HG02884 (cell line): ENCODE measurements at regions not wholly inside any gene's neighbourhood (a gene's known extent, or its start where the extent isn't known, plus 50 kb on each side); places are given as distances from the start of the nearest gene placed in this dataset.

Source experiments
- ATAC-seq: cut with Tn5 transposase; IDR thresholded peaks from one replicate; pipeline ENCODE4 v1.9.1; 2021; ENCODE audit warnings: mild to moderate bottlenecking, moderate library complexity; ENCODE audit not compliant: unreplicated experiment

DNA sequence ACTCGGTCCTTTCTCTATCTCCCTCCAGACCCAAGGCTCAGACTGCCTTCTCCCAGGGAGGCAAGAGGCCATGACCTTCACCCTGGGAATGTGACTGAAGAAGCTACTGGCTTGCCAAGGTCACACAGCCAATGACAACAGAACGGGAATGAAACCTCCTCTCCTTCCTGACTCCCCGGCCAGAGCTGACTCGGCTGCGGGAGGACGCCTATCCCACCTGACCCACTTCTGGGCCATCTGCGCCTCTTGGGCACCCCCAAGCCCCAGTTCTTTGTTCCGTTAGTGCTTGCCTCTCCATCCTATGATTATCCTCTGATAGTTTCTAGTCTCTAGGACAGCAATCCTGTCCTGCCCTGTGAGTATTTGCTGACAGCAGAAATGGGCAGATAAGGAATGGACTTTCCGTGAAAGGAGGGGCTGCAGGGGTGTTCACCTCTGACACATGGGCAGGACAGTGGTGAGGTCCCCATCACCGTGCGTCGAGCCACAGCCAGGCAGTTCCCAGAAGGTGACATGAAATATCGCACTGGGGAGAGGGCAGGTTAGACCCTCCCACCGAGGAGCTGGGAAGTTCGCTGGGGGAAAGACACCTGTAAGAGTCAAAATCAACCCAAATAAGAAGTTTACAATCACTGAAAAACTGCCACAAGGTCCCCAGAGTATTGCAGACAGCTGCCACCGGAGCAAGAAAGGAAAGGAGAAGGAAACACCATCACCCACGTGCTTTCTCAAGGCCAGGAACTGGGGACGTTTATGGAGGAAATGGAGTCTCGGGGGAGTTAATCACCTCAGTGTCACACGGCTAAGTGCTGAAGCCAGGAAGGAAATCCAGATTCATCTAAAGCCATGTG lies 63.0 kb downstream of the INSIG1 start:
- no peak for ATAC-seq

DNA sequence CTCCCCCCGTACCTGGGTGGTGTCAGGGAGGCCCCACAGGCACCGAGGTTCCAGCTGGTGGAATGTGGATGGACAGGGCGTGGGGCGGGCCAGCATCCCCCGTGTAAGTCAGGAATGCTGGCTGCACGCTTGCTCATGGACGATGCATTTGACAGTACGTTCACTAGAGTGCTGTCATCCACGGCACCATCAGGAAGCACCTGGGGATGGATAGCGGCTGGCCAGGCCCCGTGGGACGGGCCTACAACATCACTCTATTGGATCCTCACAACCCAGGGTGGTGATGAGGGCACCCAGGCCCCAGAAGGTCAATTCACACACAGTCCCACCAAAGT lies 63.6 kb downstream of the INSIG1 start:
- ATAC-seq: no peak

DNA sequence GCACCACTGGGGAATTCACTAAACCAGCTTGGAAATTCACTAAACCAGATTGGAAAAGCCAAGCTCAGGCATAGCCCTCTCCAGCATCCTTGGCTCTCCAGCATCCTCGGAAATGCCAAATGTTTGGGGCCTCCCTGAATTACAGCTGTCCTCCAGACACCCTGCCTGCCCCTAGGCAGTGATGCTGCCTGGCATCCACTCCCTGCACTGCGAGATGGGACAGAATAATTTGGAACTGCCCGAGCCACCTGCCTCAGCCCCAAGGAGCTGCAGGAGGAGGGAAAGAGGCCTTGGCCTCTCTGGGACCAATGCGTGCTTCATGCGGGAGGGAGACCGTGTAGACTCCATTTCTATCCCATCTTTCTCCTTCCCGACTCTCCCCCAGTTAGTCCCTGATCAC lies 64.3 kb downstream of the INSIG1 start:
- no peak for ATAC-seq

DNA sequence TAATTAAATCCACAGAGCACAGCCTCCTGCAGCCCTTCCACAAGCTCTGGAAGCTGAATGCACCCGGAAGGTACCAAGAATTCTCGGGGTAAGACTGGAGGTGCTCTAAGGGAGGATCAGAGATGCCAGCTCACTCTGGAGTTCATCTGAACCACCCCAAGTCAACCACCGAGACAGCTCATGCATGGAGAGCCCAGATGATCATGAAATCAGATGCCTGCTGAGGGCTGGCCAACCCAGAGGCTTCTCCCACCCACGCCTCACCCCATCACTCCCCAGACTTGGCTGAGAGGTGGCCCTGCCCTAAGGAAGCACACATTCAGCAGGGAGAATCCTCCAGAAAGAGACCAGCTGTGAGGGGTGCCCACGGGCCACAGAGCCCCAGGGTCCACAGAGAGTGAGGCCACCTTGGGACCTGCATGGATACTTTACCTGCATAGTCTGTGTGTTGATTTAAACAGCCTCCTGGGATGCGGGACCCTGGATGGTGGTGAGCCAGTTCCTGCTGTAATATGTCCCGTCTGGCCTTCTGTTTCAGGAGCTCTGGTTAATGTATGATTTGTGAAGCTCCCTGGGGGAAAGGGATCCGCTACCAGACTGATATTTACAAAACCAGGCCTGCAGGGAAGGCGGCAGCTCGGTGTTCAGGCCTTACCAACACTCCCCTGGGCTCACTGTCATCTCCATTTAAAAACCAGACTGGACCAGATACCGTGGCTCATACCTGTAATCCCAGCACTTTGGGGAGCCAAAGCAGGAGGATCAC lies 64.9 kb downstream of the INSIG1 start:
- no peak for ATAC-seq

DNA sequence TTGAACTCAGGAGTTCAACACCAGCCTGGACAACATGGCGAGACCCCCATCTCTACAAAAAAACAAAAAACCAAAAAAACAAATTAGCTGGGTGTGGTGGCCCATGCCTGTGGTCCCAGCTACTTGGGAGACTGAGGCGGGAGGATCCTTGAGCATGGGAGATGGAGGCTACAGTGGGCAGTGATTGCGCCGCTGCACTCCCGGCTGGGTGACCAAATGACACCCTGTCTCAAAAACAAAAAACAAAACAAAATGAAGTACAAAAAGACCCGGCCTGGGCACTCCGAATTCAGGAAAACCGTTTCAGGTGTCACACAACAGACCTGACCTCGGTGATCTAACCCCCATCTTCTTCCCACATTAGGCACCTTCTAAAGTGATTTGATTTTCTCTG lies 65.5 kb downstream of the INSIG1 start:
- no peak for ATAC-seq

DNA sequence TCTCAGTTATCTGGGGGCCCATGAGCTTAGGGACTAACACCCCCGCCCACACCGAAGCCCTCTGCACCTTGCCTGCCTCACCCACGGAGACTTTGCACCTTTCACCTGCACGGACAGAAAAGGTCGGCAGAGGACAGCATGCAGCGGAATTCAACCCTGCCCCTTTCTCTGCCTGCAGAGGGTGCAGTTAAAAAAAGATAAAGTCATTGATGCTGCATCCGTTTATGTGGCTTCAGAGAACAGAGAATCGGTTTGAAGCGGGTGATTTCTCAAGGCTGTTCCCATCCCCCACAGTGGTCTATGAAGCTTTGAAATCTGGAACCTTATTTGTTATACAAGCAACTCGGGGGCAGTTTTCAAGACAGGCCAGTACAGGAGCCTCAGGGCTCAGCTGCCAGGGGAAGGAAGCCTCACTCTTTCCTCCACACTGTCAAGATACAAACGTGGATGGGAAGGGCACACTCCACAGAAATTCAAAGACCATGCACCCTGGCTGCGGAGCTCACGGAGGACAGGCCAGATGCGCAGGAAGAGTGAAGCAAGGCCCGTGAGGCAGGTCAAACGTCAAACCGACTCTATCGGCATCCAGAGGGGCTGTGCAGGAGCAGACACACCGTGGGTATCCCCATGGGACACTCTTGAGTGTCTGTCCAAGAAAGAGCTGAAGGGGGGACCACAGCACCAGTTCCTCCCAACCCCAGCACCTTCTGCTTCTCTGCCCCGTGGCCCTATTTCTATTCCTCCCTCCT lies 66.3 kb downstream of the INSIG1 start:
- ATAC-seq: no peak

DNA sequence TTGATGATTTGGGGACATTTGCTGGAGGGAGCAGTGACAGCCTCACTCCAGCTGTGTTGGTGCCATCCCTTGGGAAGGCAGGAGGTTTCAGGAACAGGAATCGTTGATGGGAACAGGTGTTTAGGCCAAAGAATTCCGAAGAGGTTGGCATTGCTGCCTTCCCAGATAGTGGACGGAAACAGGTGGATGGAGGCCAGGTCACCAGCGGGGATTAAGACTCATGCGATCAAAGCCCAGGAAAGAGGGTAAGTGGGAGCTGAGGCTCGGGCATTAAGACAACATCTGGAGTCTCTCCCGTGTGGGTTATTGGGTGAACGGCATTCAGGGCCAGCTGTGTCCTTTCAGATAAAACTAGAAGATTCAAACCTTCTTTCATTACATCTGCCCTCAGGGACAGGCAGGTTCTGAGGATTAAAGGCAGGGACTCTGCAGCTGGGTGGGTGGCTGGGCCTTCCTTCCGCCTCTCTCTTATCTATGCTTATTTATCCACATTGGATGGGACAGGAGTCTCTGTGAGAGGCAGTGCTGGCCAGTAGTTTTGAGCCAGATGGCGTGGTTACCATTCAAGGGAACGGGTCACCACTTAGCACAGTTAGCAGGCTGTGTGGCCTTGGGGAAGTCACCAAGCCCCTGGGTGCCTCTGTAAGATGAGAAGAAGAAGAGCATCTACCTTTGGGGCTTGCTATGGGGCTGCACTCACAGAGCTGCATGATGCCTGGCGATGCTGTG lies 67.6 kb downstream of the INSIG1 start:
- no peak for ATAC-seq

DNA sequence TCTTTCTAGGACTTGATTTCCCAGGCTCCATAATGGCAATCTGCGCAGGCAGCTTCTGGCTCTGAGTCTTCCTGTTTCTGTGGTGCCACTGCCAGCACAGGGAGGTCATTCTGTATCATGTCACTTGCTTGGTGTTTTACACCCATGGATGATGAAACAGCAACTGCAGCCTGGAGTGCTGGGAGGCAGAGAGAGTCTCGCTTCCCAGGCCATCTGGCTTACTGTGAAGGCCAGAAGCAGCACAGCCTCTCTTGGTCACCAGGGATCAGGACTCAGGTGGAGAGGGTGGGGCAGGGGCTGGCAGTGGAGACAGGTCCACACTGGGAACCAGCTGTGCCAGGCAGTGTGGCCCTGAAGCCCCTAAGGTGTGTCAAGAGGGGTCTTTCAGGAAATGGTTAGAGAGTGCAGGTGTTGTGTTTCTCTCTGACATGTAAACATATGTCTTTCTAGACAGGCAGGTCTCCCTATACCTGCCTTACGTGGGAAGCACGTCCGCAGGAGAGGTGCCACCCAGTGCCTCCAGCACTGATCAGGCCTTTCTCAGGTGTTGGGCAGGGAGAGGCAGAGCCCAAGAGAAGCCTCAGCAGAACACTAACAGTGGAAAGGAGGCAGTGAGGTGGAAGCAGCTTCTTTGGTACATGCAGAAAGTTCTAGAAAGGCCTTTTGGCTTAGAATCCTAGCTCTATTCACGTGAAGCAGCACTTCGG lies 71.4 kb downstream of the INSIG1 start:
- no peak for ATAC-seq

DNA sequence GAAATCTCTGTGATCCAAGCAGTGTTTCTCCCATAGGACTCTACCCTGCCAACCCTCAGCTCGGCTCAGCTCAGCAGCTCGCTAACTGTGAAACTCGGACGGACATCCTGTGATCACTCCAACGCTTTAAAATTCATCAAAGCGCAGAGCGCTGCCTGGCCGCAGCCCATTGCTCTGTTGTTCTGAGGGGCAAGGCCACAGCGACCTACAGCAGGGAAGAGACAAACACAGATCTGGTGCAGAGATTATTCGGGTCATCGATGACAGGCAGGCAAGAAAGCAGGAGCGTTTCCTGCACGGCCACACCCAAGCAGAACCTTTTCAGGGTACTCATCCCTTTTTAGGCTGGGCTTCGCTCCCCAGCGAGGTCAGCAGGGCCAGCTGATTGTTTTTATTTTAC lies 72.1 kb downstream of the INSIG1 start:
- no peak for ATAC-seq

DNA sequence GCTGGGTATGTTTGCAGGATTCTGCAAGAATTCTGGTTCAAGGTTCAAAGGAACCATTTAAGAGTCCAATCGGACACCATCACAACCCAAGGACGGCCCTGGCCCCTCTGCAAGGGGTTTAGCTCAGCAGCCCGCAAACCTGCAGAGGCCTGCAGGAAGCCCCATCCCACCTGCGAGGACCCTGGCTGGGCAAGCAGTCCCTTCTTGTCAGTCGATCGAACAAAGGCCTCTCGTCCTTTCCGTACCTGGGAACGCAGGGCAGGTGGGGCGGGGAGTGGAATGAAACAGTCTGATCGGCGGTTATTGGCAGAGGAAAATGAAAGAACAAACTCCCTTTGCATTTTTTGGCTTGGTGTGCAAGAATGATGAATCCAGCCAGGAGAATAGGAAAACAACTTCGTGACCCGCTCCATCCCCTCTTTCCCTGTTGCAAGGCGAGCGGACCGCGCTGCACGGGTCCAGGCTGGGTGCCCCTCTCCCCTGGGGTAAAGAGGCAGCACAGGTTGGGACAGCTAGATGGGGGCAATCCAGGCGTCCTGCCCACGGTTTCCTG lies 73.7 kb downstream of the INSIG1 start:
- ATAC-seq: no peak

DNA sequence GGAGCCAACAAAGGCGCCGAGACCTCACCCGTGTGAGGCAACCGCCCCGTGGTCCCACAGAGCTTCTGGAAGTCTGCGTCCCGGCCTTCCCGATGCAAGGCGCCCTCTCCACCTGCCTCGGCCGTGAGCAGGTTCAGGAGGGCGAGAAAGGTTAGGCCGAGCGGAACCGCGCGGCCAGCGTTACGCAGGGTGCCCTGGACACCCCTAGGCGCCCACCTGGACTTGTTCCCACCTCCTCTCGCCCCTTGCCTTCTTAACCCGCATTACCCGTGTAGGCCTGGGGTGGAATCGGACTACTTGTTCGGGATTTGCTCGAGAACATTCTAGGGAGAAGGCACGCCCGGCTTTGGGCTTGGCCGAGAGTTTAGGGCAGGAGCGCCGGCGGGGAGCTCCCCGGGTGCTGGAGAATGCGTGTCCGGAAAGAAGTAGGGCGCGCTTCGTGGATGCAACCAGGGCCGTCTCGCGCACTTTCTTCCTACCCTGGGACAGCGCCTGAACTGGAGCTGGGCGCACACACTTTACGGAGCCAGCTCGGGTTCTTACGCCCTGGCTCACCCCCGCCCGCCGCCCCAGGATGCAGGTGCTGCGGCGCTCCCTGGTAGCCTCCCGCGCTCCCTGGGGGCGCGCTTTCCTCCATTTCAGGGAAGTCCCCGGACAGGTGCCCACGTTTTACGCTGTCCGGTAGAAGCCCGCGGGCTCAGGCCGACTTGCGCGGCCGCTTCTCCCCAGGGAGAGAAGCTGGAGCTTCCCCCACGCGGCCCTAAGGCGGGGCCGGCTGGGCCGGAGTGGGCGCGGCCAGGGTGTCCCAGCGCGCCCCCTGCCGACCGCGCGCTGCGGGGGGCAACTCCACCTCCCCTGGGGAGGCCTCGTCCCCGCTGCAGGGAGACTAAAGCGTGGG lies 74.5 kb downstream of the INSIG1 start:
- peak; percentile 49 for ATAC-seq

DNA sequence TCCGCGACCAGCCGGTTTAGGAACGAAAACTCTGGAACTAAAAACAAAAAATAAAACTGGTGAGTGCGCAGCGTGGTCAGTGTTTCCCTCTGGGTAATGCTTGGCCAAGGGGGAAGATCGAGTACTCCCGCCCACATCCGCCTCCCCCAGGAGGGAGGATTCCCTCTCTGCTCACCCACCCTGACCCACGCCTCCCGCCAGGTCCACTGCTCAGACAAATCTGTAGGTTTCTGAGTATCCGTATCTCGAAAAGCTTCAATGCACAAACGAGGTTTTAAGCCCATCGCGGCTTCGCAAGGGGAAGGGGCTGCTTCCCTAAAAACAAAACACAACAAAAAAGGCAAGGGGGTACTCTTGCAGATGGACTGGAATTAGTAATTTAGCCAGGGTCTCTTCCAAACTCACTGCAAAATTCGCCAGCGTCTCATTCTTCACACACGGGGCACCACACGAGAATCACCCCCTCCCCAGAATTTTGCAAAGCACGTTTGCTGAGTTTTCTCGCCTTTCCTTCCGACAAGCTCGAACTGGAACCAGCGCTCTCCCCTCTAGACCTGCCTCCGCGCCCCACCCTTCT lies 75.2 kb downstream of the INSIG1 start:
- ATAC-seq: peak; percentile 15

DNA sequence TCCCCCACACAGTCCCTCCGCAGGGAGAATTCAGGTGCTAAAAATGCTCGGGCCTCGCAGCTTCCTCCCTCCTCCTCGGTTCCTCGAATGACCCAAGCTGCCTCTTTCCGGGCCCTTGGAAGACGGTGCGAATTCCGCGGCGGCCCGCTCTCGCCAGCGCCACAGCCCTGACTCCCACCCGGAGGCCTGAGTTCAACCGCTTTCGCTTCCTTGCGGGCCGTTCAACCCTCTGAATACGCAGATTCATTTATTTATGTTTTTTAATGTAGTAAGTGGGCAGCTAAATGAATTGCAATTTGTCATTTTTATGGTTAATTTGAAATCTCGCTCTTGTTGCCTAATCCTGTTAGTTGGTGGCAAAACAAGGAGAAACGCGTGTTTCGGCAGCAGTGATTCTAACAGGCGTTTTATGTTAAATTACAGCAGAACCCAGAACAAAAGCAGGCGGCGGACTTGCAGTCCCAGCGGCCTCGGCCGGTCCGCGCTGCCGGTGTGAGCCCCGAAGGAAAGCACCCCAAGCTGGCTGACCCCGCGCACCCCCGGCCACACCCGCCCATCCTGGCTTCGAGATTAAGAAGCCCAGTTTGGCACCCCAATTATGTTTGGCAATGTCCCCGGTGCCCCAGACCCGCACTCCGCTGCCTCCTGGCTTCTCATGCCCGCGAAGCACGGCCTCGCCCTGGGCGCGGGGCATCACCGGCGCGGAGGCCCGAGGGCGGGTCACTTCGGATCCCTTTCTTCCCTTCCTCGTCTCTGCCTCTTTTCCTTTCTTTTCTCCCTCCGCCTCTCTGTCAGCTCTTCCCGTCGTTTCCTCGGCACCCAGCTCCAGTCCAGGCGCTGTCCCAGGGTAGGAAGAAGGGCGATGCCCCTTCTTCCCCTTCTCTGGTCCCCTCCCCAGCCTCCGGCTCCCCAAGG lies 75.9 kb downstream of the INSIG1 start:
- no peak for ATAC-seq

DNA sequence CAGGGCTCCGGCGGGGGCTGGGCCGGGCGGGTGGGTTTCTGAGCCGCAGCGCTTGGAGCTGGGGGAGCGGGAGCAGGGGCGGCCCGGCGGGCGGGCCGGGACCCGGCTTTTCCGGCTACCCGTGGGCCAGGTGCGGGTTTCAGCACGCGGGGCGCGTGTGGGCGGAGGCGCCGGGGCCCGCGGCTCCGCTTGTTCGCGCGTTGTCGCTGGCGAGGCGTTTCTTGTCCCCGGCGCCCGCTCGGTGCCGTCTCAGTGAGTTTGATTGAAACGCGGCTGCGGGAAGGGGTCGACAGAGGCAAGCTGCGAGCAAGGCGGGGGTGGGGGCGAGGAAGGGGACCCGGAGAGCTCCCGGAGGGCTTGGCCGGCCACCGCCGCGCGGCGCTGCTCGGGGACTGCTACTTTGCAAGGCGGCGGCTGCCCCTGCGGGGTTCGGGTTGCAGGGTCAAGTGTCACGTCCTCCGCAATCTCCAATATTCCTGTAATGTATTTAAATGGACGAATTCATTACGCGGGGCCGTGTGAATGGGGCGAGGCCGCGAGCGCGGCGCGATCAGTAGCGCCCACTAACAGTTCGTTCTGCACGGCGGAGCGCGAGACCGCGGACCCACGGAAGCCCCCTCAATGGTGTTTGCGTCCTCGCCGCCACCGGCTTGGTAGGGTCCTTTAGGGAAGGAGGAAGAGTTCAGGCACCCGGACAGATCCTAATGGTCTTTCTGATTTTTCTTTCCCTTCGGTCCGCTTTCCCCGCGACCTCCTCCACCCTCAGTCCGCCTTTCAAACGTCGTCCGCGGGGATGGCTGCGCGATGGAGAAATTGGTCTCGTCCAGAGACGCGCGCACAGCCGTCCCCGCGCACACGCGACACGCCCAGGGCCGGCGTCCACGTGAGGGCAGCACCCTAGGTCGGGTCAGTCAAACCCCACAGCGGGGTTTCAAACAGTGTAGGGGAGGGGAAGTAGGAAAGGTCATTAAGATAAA lies 76.9 kb downstream of the INSIG1 start:
- no peak for ATAC-seq

DNA sequence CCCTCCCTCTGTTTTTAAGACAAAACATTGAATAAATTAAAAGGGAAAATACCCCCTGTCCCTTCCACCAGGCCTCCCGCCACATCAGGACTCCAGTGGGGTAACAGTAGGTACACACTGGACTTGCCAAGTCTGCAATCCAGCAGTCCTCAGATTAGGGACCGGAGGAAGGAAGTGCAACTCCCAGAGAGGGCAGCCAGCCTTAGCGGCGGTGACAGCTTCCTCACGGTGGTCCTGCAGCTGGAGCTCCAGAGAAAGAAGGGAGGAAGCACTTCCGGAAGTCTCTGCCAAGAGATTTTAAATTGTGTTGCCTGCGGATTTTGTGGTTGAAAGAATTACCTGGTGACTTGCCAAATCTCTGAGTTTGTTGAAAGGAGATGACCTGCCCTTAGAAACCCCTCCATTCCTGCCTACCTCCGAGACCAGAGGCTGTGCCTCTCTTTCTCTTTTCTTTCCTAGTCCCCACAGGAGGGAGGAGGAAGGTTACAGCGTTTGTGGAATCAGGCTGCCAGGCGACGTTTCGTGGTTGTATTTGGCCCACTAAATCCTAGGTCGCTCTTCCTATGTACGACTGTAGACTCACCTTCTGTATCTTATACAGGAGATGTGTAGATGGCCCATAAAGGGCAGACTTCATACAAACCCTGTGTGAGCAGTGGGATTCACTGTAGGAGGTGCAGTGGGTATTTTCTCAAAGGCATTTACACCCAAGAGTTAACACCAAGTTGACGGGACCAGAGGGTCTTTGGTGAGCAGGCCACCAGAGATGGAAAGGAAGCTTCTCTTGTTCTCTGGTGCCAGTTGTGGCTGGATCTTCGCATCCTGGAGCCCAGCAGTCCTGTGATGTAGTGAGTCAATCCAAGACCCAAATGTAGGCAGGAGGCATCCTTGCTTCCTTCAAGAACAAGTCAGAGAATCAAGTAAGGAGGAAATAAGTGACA lies 77.9 kb downstream of the INSIG1 start:
- no peak for ATAC-seq
